GM12878 (cell line): ENCODE measurements at regions not wholly inside any gene's neighbourhood (a gene's known extent, or its start where the extent isn't known, plus 50 kb on each side); places are given as distances from the start of the nearest gene placed in this dataset.

ENCODE experiments used
- ATAC-seq: fragments of 200-7000 bp; cut with Tn5 transposase; 3 replicates; pipeline ENCODE4 v1.9.1; 2020; ENCODE audit warnings: mild to moderate bottlenecking, moderate library complexity
- BruUV-seq: library from RNA; stranded (reverse); fragments of 400-500 nt; replicated peaks from 2 replicates; lab custom pipeline; 2021; lab: Mats Ljungman, UMichigan
- CTCF ChIA-PET: fragments of 300-600 bp; sonication (Branson Sonifier 250); formaldehyde crosslinking; extraction: SDS; loops from one replicate; lab custom pipeline; 2021; ENCODE audit warnings: inconsistent platforms; lab: Yijun Ruan, JAX
- POLR2A ChIA-PET: fragments of 350-600 bp; formaldehyde crosslinking; extraction: SDS; loops from one replicate; lab custom pipeline; 2021; ENCODE audit warnings: inconsistent platforms; lab: Charles Lee
- RAD21 ChIA-PET: fragments of 300-600 bp; sonication (Branson Sonifier 250); formaldehyde crosslinking; loops from one replicate; lab custom pipeline; 2023; ENCODE audit warnings: antibody characterized with exemption; ENCODE audit not compliant: unreplicated experiment; lab: Charles Lee
- SMC1A ChIA-PET: fragments of 300-600 bp; sonication (Branson Sonifier 250); formaldehyde crosslinking; loops from one replicate; lab custom pipeline; 2023; ENCODE audit not compliant: unreplicated experiment, uncharacterized antibody; lab: Charles Lee
- DNase-seq: peaks from one replicate; pipeline ENCODE4 v3.0.0-alpha.2; 2011; ENCODE audit warnings: low read depth, low spot score
- FAIRE-seq: peaks from 3 replicates; lab custom pipeline; 2011; peaks lifted over from hg19 to GRCh38; lab: Jason Lieb, UNC
- H2AFZ ChIP-seq: 2 replicates; pipeline ENCODE4 v1.6.0; 2011; ENCODE audit warnings: low read depth, low read length, control low read depth; ENCODE audit not compliant: control insufficient read depth
- H3K27ac ChIP-seq: 2 replicates; pipeline ENCODE4 v1.5.1; 2011; ENCODE audit warnings: control low read depth; ENCODE audit not compliant: control insufficient read depth, insufficient read depth
- H3K27me3 ChIP-seq, 2 experiments: replicated peaks in 1 of 2; 2 replicates each; pipeline versions ENCODE4 v1.6.0 to v1.6.1; 2011; ENCODE audit warnings: low read length in 1 of 2; ENCODE audit not compliant: control insufficient read depth in 2 of 2, insufficient read depth in 2 of 2
- H3K36me3 ChIP-seq, 2 experiments: 2 replicates each; pipeline ENCODE4 v1.5.1; 2011; ENCODE audit warnings: low read length in 1 of 2; ENCODE audit not compliant: control insufficient read depth in 2 of 2, insufficient read depth in 2 of 2
- H3K4me1 ChIP-seq: 2 replicates; pipeline ENCODE4 v1.6.1; 2011; ENCODE audit warnings: mild to moderate bottlenecking, low read length, moderate library complexity, mixed read lengths; ENCODE audit not compliant: control insufficient read depth, insufficient read depth
- H3K4me2 ChIP-seq: 2 replicates; pipeline ENCODE4 v1.6.0; 2011; ENCODE audit warnings: control low read depth; ENCODE audit not compliant: control insufficient read depth, insufficient read depth
- H3K4me3 ChIP-seq: fragments of 200-600 bp; sonication (generic); 2 replicates; pipeline ENCODE4 v1.5.1; 2016
- H3K79me2 ChIP-seq: 2 replicates; pipeline ENCODE4 v1.6.0; 2011; ENCODE audit warnings: low read length; ENCODE audit not compliant: control insufficient read depth, insufficient read depth
- H3K9ac ChIP-seq: 2 replicates; pipeline ENCODE4 v1.8.0; 2011; ENCODE audit warnings: low read length, control low read depth, mixed read lengths; ENCODE audit not compliant: control insufficient read depth, insufficient read depth
- H3K9me3 ChIP-seq: replicated peaks from 3 replicates; pipeline ENCODE4 v1.5.1; 2011; ENCODE audit warnings: mild to moderate bottlenecking, low read length; ENCODE audit not compliant: control insufficient read depth, insufficient read depth
- H4K20me1 ChIP-seq: 2 replicates; pipeline ENCODE4 v1.6.0; 2011; ENCODE audit not compliant: control insufficient read depth, insufficient read depth
- ASH2L ChIP-seq: fragments of 300-600, 200-600 bp; sonication (generic); IDR thresholded peaks from 2 replicates; pipeline ENCODE4 v1.6.1; 2017; ENCODE audit warnings: low read depth, mild to moderate bottlenecking, borderline replicate concordance
- BACH1 ChIP-seq: fragments of 450-650 bp; IDR thresholded peaks from 2 replicates; pipeline ENCODE4 v1.6.1; 2017; ENCODE audit warnings: mild to moderate bottlenecking, borderline replicate concordance
- DPF2 ChIP-seq: fragments of 450-650 bp; IDR thresholded peaks from 2 replicates; pipeline ENCODE4 v1.6.1; 2017; ENCODE audit warnings: mild to moderate bottlenecking
- EP300 ChIP-seq, 2 experiments: fragments of 150-350 bp in 1 of 2; IDR thresholded peaks; 2 replicates each; pipeline ENCODE4 v1.6.1; 2011 to 2012; ENCODE audit warnings: low read depth in 2 of 2, low read length in 2 of 2, borderline replicate concordance in 1 of 2, improper control_type of control experiment in 1 of 2, inconsistent platforms in 1 of 2; ENCODE audit not compliant: control insufficient read depth in 1 of 2
- GABPA ChIP-seq: IDR thresholded peaks from 2 replicates; pipeline ENCODE4 v1.6.1; 2014; ENCODE audit warnings: antibody characterized with exemption, low read depth, mild to moderate bottlenecking, inconsistent platforms
- HCFC1 ChIP-seq: fragments of 150-350 bp; IDR thresholded peaks from 2 replicates; pipeline ENCODE4 v1.6.1; 2014; ENCODE audit warnings: low read length
- NFIC ChIP-seq: IDR thresholded peaks from 2 replicates; pipeline ENCODE4 v1.6.1; 2012; ENCODE audit warnings: low read depth, mild to moderate bottlenecking, inconsistent platforms, low read length, moderate library complexity
- NFXL1 ChIP-seq: fragments of 450-650 bp; IDR thresholded peaks from 2 replicates; pipeline ENCODE4 v1.6.1; 2017; ENCODE audit warnings: antibody characterized with exemption, mild to moderate bottlenecking, borderline replicate concordance
- RAD51 ChIP-seq: fragments of 450-650 bp; IDR thresholded peaks from 2 replicates; pipeline ENCODE4 v1.6.1; 2016; ENCODE audit warnings: moderate library complexity, mild to moderate bottlenecking, inconsistent platforms
- RB1 ChIP-seq: fragments of 450-650 bp; formaldehyde crosslinking; IDR thresholded peaks from 2 replicates; pipeline ENCODE4 v1.6.1; 2017; ENCODE audit warnings: mild to moderate bottlenecking, borderline replicate concordance
- RBBP5 ChIP-seq: fragments of 200-600 bp; sonication (generic); conservative IDR thresholded peaks from 2 replicates; pipeline ENCODE4 v1.6.1; 2016
- SREBF1 ChIP-seq: IDR thresholded peaks from 2 replicates; pipeline ENCODE4 v1.6.1; 2012; ENCODE audit warnings: mild to moderate bottlenecking, low read length
- YY1 ChIP-seq: IDR thresholded peaks from 2 replicates; pipeline ENCODE4 v1.6.1; 2011; ENCODE audit warnings: low read depth, mild to moderate bottlenecking, low read length
- WGBS: methylation state at CpG from one replicate; pipeline ENCODE4 v1.1.6; 2016; ENCODE audit warnings: low lambda C conversion rate; ENCODE audit not compliant: insufficient replicate concordance, insufficient coverage; ENCODE audit errors: missing lambda C conversion rate; 5-methylcytosine and 5-hydroxymethylcytosine counted together
- in situ Hi-C: fragments of 300-500 bp; cut with MboI; formaldehyde crosslinking; loops from 9 replicates; pipeline ENCODE4 v1.14.3; 2018; ENCODE audit warnings: mixed read lengths
- intact Hi-C: fragments of 100-400 bp; cut with micrococcal nuclease; formaldehyde crosslinking; loops from one replicate; pipeline ENCODE4 v1.14.2; 2022; ENCODE audit not compliant: unreplicated experiment
- TF ChIP-seq, protein P1 (sequence below): fragments of 450-650 bp; conservative IDR thresholded peaks from 2 replicates; pipeline ENCODE4 v1.6.1; 2017; ENCODE audit warnings: mild to moderate bottlenecking, moderate library complexity
- TF ChIP-seq, protein P2 (sequence below): fragments of 450-650 bp; IDR thresholded peaks from 2 replicates; pipeline ENCODE4 v1.6.1; 2017; ENCODE audit warnings: antibody characterized with exemption, mild to moderate bottlenecking, moderate library complexity

DNA sequence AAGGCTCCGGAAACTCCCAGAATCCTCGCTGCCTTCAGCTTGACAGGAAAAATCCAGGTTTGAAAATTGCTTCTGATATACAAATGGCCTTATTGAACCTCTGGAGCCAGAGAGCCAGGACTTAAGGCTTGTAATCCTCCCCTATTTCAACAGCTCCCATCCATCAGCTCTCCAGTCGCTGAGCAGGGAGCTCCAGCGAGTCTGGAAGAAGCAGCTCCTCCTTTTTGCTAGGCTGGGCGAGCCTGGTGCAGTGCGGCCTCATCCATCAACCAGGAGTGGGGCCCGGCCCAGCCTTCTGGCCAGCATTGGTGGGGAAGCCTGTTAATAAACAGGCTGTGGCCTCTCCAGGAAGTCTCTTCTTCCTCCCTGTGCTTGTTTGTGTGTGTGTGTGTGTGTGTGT lies 424.4 kb downstream of the TCERG1L start (continued):
- no peak for TF ChIP-seq NFXL1
- TF ChIP-seq DPF2, result no peak
- TF ChIP-seq SREBF1, result no peak
- TF ChIP-seq ASH2L, result no peak
- TF ChIP-seq RAD51, result no peak
- no peak for TF ChIP-seq EP300 (IDR thresholded peaks at IDR 0.05; ENCODE audit: borderline replicate concordance in 1 of 2, control insufficient read depth in 1 of 2, low read depth in 2 of 2, low read length in 2 of 2)

DNA sequence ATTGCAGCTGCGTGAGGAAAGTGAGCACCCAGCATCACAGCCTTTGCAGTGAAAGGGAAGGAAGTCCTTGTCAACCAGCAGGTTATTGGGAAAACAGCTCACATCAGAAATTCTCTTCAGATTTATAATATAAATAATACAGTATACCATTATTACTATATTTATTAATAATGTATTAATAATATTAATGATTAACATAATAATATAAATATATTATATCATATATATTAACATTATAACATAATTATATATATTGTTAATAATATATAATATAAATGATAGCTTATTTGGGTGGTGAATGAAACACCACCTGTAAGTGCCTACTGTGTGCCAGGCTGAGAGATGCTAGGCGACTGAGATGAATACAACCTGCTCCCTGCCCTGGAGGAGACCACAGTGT lies 423.0 kb downstream of the TCERG1L start:
- no peak overlapping the region for H3K4me2 ChIP-seq
- H3K27me3 ChIP-seq, result no peaks in the 10 kb centered on the region
- no peaks in the 10 kb centered on the region for H3K36me3 ChIP-seq
- intact Hi-C loops, result no loop called here
- no peaks in the 10 kb centered on the region for H3K9me3 ChIP-seq
- TF ChIP-seq, protein P1, sequence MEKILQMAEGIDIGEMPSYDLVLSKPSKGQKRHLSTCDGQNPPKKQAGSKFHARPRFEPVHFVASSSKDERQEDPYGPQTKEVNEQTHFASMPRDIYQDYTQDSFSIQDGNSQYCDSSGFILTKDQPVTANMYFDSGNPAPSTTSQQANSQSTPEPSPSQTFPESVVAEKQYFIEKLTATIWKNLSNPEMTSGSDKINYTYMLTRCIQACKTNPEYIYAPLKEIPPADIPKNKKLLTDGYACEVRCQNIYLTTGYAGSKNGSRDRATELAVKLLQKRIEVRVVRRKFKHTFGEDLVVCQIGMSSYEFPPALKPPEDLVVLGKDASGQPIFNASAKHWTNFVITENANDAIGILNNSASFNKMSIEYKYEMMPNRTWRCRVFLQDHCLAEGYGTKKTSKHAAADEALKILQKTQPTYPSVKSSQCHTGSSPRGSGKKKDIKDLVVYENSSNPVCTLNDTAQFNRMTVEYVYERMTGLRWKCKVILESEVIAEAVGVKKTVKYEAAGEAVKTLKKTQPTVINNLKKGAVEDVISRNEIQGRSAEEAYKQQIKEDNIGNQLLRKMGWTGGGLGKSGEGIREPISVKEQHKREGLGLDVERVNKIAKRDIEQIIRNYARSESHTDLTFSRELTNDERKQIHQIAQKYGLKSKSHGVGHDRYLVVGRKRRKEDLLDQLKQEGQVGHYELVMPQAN, result no peak
- TF ChIP-seq, protein P2, sequence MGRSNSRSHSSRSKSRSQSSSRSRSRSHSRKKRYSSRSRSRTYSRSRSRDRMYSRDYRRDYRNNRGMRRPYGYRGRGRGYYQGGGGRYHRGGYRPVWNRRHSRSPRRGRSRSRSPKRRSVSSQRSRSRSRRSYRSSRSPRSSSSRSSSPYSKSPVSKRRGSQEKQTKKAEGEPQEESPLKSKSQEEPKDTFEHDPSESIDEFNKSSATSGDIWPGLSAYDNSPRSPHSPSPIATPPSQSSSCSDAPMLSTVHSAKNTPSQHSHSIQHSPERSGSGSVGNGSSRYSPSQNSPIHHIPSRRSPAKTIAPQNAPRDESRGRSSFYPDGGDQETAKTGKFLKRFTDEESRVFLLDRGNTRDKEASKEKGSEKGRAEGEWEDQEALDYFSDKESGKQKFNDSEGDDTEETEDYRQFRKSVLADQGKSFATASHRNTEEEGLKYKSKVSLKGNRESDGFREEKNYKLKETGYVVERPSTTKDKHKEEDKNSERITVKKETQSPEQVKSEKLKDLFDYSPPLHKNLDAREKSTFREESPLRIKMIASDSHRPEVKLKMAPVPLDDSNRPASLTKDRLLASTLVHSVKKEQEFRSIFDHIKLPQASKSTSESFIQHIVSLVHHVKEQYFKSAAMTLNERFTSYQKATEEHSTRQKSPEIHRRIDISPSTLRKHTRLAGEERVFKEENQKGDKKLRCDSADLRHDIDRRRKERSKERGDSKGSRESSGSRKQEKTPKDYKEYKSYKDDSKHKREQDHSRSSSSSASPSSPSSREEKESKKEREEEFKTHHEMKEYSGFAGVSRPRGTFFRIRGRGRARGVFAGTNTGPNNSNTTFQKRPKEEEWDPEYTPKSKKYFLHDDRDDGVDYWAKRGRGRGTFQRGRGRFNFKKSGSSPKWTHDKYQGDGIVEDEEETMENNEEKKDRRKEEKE, result no peak
- TF ChIP-seq HCFC1, result no peak
- no peak for TF ChIP-seq YY1
- TF ChIP-seq NFIC, result no peak
- TF ChIP-seq GABPA, result no peak
- no peak for TF ChIP-seq RB1
- no peak for TF ChIP-seq RBBP5
- TF ChIP-seq BACH1, result no peak
- TF ChIP-seq, all 136 proteins: peak for 0
- Histone ChIP-seq H3K4me1 (no peaks in the 10 kb centered on the region), H3K27ac (no peak overlapping the region), H3K79me2 (no peaks in the 10 kb centered on the region), H3K4me3 (no peak overlapping the region), H3K9ac (no peak overlapping the region), H4K20me1 (no peaks in the 10 kb centered on the region), H2AFZ (no peak overlapping the region)
- RAD21 ChIA-PET, result no interaction called here
- in situ Hi-C loops, result no loop called here
- CTCF ChIA-PET, result no interaction called here
- ATAC-seq (no peak), FAIRE-seq (no peak), DNase-seq (no peak)
- BruUV-seq, result no TSS peak
- SMC1A ChIA-PET, result no interaction called here
- POLR2A ChIA-PET, result no interaction called here
- WGBS, result 38% methylated on average over 2 of the region's 2 CpGs
